Hepatocyte (in vitro differentiated cells): ENCODE measurements at regions not wholly inside any gene's neighbourhood (a gene's known extent, or its start where the extent isn't known, plus 50 kb on each side); places are given as distances from the start of the nearest gene placed in this dataset.

ENCODE experiments used
- DNase-seq: peaks from one replicate; pipeline ENCODE4 v3.0.0-alpha.2; 2016; ENCODE audit warnings: low spot score
- H2AFZ ChIP-seq: fragments of 200-600 bp; sonication (generic); 2 replicates; pipeline ENCODE4 v1.6.0; 2016; ENCODE audit warnings: antibody characterized with exemption, mild to moderate bottlenecking
- H3K27ac ChIP-seq: fragments of 200-600 bp; sonication (generic); 2 replicates; pipeline ENCODE4 v1.5.1; 2016; ENCODE audit warnings: mild to moderate bottlenecking
- H3K27me3 ChIP-seq: fragments of 200-600 bp; sonication (generic); 2 replicates; pipeline ENCODE4 v1.6.1; 2016
- H3K36me3 ChIP-seq: fragments of 200-600 bp; sonication (generic); replicated peaks from 2 replicates; pipeline ENCODE4 v1.5.1; 2016; ENCODE audit warnings: low read depth; ENCODE audit not compliant: insufficient read depth
- H3K4me1 ChIP-seq: fragments of 200-600 bp; sonication (generic); 2 replicates; pipeline ENCODE4 v1.5.1; 2016; ENCODE audit warnings: mild to moderate bottlenecking, moderate library complexity; ENCODE audit not compliant: insufficient read depth
- H3K4me2 ChIP-seq: fragments of 200-600 bp; sonication (generic); 2 replicates; pipeline ENCODE4 v1.6.0; 2016
- H3K4me3 ChIP-seq: fragments of 200-600 bp; sonication (generic); 2 replicates; pipeline ENCODE4 v1.5.1; 2016; ENCODE audit warnings: mild to moderate bottlenecking
- H3K79me2 ChIP-seq: fragments of 200-600 bp; sonication (generic); 2 replicates; pipeline ENCODE4 v1.6.0; 2017; ENCODE audit warnings: mild to moderate bottlenecking
- H3K9me2 ChIP-seq: fragments of 200-600 bp; sonication (generic); replicated peaks from 2 replicates; pipeline ENCODE4 v1.6.0; 2017; ENCODE audit warnings: mild to moderate bottlenecking; ENCODE audit not compliant: insufficient read depth
- H3K9me3 ChIP-seq: fragments of 200-600 bp; sonication (generic); 2 replicates; pipeline ENCODE4 v1.5.1; 2016; ENCODE audit warnings: low read depth, mild to moderate bottlenecking
- H4K20me1 ChIP-seq: fragments of 200-600 bp; sonication (generic); 2 replicates; pipeline ENCODE4 v1.6.0; 2016; ENCODE audit warnings: mild to moderate bottlenecking; ENCODE audit not compliant: insufficient read depth, poor library complexity, severe bottlenecking
- CTCF ChIP-seq: fragments of 200-600 bp; sonication (generic); IDR thresholded peaks from 2 replicates; pipeline ENCODE4 v1.5.1; 2016; ENCODE audit warnings: antibody characterized with exemption, mild to moderate bottlenecking; ENCODE audit not compliant: poor library complexity
- EZH2 ChIP-seq: fragments of 200-600 bp; sonication (generic); IDR thresholded peaks from 2 replicates; pipeline ENCODE4 v1.6.1; 2016; ENCODE audit warnings: antibody characterized with exemption, mild to moderate bottlenecking, borderline replicate concordance
- EZH2phosphoT487 ChIP-seq: fragments of 200-600 bp; sonication (generic); IDR thresholded peaks from one replicate; pipeline ENCODE4 v1.6.1; 2018; ENCODE audit warnings: antibody characterized with exemption, mild to moderate bottlenecking, low read depth, moderate library complexity; ENCODE audit not compliant: unreplicated experiment, severe bottlenecking
- WGBS: methylation state at CpG from one replicate; pipeline ENCODE4 v1.1.6; 2016; ENCODE audit warnings: low lambda C conversion rate; ENCODE audit errors: missing lambda C conversion rate; 5-methylcytosine and 5-hydroxymethylcytosine counted together

GRCh38 chr6:144895313-144896278, 610.5 kb downstream of the UTRN start:
- Histone ChIP-seq H3K27ac (peak overlapping the region; percentile 27), H3K9me2 (no peaks in the 10 kb centered on the region), H3K4me1 (peaks cover 42% of the 10 kb centered on the region), H3K36me3 (no peaks in the 10 kb centered on the region), H3K4me3 (no peak overlapping the region), H3K27me3 (no peaks in the 10 kb centered on the region), H3K9me3 (no peaks in the 10 kb centered on the region), H3K4me2 (peak overlapping the region; percentile 32), H2AFZ (peak overlapping the region; percentile 18), H3K79me2 (no peaks in the 10 kb centered on the region), H4K20me1 (no peaks in the 10 kb centered on the region)
- WGBS, result 53% methylated on average over 8 of the region's 8 CpGs
- TF ChIP-seq EZH2, result no peak
- TF ChIP-seq CTCF, result no peak
- no peak for TF ChIP-seq EZH2phosphoT487
- no peak for DNase-seq

GRCh38 chr6:144896289-144896688, 611.2 kb downstream of the UTRN start:
- Histone ChIP-seq H3K79me2 (no peaks in the 10 kb centered on the region), H3K27ac (peak overlapping the region; percentile 27), H3K9me2 (no peaks in the 10 kb centered on the region), H3K4me2 (peak overlapping the region; percentile 32), H3K36me3 (no peaks in the 10 kb centered on the region), H4K20me1 (no peaks in the 10 kb centered on the region), H3K4me3 (no peak overlapping the region), H3K9me3 (no peaks in the 10 kb centered on the region), H3K4me1 (peaks cover 42% of the 10 kb centered on the region), H2AFZ (peak overlapping the region; percentile 18), H3K27me3 (no peaks in the 10 kb centered on the region)
- no peak for TF ChIP-seq EZH2
- no peak for DNase-seq
- WGBS, result 61% methylated on average over 3 of the region's 3 CpGs

- H3K4me2 ChIP-seq, result peak overlapping the region; percentile 17
Measured at GRCh38 chr6:144896871-144897270, 611.7 kb downstream of the UTRN start.

More at GRCh38 chr6:144896871-144897270, 611.7 kb downstream of the UTRN start:
- Histone ChIP-seq H3K4me3 (no peak overlapping the region), H3K9me3 (no peaks in the 10 kb centered on the region), H2AFZ (no peak overlapping the region), H3K9me2 (no peaks in the 10 kb centered on the region), H3K79me2 (no peaks in the 10 kb centered on the region), H3K36me3 (no peaks in the 10 kb centered on the region), H3K27me3 (no peaks in the 10 kb centered on the region), H4K20me1 (no peaks in the 10 kb centered on the region), H3K4me1 (peaks cover 42% of the 10 kb centered on the region), H3K27ac (peak overlapping the region; percentile 15)
- DNase-seq, result peak; percentile 16
- no peak for TF ChIP-seq CTCF
- no peak for TF ChIP-seq EZH2phosphoT487
- TF ChIP-seq EZH2, result no peak
